ENCODE measurements at regions not wholly inside any gene's neighbourhood (a gene's known extent, or its start where the extent isn't known, plus 50 kb on each side); places are given as distances from the start of the nearest gene placed in this dataset.
"Not testable (repeated sequence)": the region's sequence is repeated elsewhere in the genome, so short reads cannot be mapped to it uniquely, and the experiment has no call there.

DNA sequence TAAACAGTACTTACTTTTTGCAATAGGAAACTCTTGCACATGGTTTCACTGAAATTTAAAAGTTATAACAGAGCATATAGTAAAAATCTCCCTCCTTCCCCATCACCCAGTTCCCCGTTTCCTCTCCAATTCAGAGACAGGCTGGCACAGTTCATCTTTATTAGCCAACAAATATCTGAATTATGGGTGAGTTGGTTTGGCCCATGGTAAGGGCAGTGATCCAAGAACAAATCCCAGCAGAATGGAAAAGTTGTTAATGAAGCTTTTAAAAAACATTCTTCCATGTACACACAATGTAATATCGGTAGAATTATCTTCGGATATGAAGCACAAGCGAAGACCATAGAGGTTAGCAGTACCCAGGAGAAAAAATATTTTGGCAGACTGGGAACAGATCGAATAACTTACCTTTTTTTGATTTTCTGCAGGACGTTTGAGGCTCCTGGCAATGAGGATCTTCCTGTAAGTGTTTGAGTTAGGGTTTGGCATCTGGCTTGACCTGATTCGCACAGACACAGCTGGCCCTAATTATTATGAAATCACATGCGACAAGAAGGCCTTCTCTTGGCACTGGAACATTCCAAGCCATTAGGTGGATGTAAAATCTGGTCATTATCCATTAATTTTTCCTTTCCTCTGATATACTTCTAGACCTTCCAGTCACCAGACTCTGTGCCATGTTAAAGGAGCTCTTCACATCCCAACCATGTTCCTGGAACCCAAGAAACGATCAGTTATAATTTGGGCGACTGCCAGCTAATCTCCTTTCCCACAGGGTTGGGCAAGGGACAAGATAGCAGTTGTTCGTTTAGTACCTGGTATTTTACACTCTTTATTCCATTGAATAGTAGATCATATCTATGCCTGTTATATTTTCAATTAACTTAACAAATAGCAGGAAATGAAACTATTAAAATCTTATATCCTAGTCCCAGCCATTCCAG, 139.4 kb upstream of the TSC22D1 start:
- Mint-ChIP-seq H3K27ac (no peak overlapping the region), H3K36me3 (no peaks in the 10 kb centered on the region), H3K4me3 (no peak overlapping the region), H3K27me3 (no peaks in the 10 kb centered on the region), H3K4me1 (ENCODE audit: low read depth) (peaks cover 8% of the 10 kb centered on the region), H3K9me3 (ENCODE audit: low read depth) (no peaks in the 10 kb centered on the region)

DNA sequence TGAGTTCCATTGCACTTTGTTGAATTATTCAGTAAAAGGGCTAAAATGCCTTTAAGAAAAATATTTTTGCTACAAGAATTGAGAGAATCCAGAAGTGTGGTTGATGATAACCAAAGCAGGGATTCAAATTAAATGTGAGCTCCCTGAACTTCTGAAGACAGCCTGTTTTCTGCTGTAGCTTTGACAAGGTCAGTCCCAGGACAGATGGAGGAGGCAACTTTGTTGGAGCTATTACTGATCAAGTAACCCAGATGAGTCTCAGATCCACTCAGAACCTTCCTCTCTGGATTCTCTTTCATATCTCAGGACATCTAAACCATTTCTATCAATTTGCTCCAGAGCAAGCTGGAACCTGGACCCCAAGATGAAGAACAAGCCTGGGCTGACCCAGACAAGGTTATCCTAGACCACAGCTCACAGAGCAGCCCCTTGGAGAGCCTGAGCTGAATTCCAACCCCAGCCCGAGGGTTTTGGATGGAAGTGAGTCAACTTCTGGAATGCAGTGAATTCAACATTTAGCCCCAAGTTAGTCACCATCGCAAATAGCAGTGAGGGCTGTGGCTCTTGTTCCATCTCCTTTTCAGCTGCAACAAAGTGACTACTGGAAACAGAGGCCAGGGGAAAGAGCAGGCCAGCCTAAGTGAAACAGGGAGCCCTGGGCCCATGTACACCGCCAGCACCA, 137.8 kb upstream of the TSC22D1 start:
- peaks cover 11% of the 10 kb centered on the region for H3K4me1 Mint-ChIP-seq (ENCODE audit: low read depth)
- no peaks in the 10 kb centered on the region for H3K27me3 Mint-ChIP-seq
- H3K4me3 Mint-ChIP-seq = no peak overlapping the region
- no peaks in the 10 kb centered on the region for H3K9me3 Mint-ChIP-seq (ENCODE audit: low read depth)
- no peak overlapping the region for H3K27ac Mint-ChIP-seq
- H3K36me3 Mint-ChIP-seq = no peaks in the 10 kb centered on the region

GRCh38 chr13:44711706-44712105, 135.6 kb upstream of the TSC22D1 start:
- no peak overlapping the region for H3K4me3 Mint-ChIP-seq
- peaks cover 4% of the 10 kb centered on the region for H3K9me3 Mint-ChIP-seq (ENCODE audit: low read depth)
- no peaks in the 10 kb centered on the region for H3K36me3 Mint-ChIP-seq
- H3K27me3 Mint-ChIP-seq = peaks cover 2% of the 10 kb centered on the region
- H3K4me1 Mint-ChIP-seq (ENCODE audit: low read depth) = peaks cover 13% of the 10 kb centered on the region
- no peak overlapping the region for H3K27ac Mint-ChIP-seq

DNA sequence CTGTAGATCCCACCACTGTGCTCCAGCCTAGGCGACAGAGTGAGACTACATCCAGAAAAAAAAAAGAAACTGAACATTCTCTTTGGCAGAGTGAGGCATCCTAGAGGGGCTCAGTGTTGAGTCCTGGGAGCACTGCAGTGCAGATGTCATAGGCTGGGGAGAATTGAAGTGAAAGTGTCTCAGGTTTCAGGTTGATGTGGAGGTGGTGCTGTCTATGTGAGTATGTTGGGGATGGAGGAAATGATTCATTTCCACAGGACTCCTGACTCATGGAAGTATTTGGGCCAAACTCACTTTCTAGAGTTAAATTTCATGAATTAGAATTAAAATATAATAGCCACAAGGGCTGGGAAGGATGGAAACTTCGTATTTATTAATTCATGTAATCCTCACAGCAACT, 134.4 kb upstream of the TSC22D1 start:
- peaks cover 13% of the 10 kb centered on the region for H3K4me1 Mint-ChIP-seq (ENCODE audit: low read depth)
- H3K27ac Mint-ChIP-seq = peak overlapping the region; percentile 73
- no peaks in the 10 kb centered on the region for H3K36me3 Mint-ChIP-seq
- peak overlapping the region; percentile 48 for H3K4me3 Mint-ChIP-seq
- peaks cover 4% of the 10 kb centered on the region for H3K9me3 Mint-ChIP-seq (ENCODE audit: low read depth)
- peaks cover 2% of the 10 kb centered on the region for H3K27me3 Mint-ChIP-seq

DNA sequence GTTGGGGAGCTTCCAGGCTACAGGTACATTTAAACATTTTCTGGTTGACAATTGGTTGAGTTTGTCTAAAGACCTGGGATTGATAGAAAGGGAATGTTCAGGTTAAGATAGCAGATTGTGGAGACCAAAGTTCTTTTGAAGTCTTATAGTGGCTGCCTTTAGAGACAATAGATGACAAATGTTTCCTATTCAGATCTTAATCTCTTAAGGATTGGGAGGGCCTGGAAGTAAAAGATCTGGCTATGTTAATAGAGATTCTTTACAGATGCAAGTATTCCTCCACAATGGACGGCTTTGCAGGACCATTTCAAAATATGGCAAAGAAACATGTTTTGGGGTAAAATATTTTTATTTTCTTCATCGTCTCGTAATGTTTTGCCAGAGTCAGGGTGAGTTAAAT, 128.7 kb upstream of the TSC22D1 start:
- not testable (repeated sequence) for H3K9me3 Mint-ChIP-seq (ENCODE audit: low read depth); H3K27me3 Mint-ChIP-seq; H3K4me3 Mint-ChIP-seq; H3K36me3 Mint-ChIP-seq; H3K27ac Mint-ChIP-seq; H3K4me1 Mint-ChIP-seq (ENCODE audit: low read depth)

GRCh38 chr13:44703371-44703770, 127.2 kb upstream of the TSC22D1 start:
- H3K27me3 Mint-ChIP-seq = peaks cover 4% of the 10 kb centered on the region
- no peaks in the 10 kb centered on the region for H3K36me3 Mint-ChIP-seq
- H3K9me3 Mint-ChIP-seq (ENCODE audit: low read depth) = peaks cover 4% of the 10 kb centered on the region
- H3K4me3 Mint-ChIP-seq = no peak overlapping the region
- H3K4me1 Mint-ChIP-seq (ENCODE audit: low read depth) = peaks cover 1% of the 10 kb centered on the region
- H3K27ac Mint-ChIP-seq = no peak overlapping the region

DNA sequence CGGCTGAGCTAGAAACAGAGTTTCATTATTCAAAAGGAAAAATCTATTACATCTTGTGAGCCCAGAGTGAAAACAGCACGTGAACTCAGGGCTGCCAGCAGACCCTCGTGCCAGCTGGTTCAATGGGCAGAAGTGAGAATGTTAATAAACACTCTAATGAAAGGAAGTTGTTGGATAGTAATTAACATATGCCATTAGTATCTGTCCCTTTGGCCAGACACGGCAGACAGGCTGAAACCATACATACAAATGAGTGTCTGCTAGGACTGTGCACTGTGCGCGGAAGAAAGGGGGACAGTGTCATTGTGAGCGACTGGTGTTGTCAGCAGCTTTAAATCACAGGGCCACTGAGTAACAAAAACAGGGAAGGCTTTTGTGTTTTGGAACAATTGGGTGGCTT, 121.9 kb upstream of the TSC22D1 start:
- Mint-ChIP-seq H3K4me1 (ENCODE audit: low read depth) (no peaks in the 10 kb centered on the region), H3K27me3 (peaks cover 5% of the 10 kb centered on the region), H3K9me3 (ENCODE audit: low read depth) (no peaks in the 10 kb centered on the region), H3K4me3 (no peak overlapping the region), H3K27ac (no peak overlapping the region), H3K36me3 (no peaks in the 10 kb centered on the region)

DNA sequence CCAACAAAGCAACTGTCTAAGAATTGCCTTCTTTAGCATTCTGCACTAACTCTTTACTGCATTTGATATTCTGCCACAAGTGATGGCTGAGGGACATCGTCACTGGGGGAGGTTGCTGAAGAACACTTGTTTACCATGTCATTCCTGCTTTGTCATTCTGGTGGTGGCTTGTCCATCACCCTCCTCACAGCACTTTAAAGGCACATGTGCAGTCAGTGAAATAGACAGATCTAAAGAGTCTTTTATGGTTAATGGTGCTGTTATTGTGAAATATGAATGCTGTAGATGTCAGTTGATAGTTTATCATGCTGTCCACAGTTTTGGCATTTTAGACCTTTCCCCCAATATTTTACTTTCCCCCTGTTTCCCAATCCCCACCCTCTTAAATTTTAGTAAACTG, 120.9 kb upstream of the TSC22D1 start:
- peaks cover 3% of the 10 kb centered on the region for H3K27me3 Mint-ChIP-seq
- H3K36me3 Mint-ChIP-seq = no peaks in the 10 kb centered on the region
- H3K4me3 Mint-ChIP-seq = no peak overlapping the region
- no peak overlapping the region for H3K27ac Mint-ChIP-seq
- H3K4me1 Mint-ChIP-seq (ENCODE audit: low read depth) = no peaks in the 10 kb centered on the region
- no peaks in the 10 kb centered on the region for H3K9me3 Mint-ChIP-seq (ENCODE audit: low read depth)

GRCh38 chr13:44695520-44695919, 119.4 kb upstream of the TSC22D1 start:
- Mint-ChIP-seq H3K4me3 (no peak overlapping the region), H3K9me3 (ENCODE audit: low read depth) (no peaks in the 10 kb centered on the region), H3K27me3 (peaks cover 3% of the 10 kb centered on the region), H3K27ac (no peak overlapping the region), H3K4me1 (ENCODE audit: low read depth) (no peaks in the 10 kb centered on the region), H3K36me3 (no peaks in the 10 kb centered on the region)

DNA sequence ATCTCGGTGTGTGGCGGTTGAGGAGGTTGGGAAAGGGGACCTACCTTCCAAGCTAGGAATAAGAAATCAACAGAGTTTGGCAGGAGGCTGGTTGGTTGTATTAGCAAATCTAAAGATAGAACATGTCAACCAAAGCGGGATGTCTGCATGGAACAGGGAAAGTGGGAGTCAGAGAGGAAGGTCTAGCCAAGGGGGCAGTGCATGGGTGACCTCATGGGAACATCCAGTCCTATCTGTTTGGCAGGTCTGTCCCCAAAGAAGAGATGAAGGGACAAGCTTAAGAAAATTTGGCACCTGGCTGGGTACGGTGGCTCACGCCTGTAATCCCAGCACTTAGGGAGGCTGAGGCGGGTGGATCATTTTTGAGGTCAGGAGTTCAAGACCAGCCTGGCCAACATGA, 118.7 kb upstream of the TSC22D1 start:
- Mint-ChIP-seq H3K36me3 (no peaks in the 10 kb centered on the region), H3K4me1 (ENCODE audit: low read depth) (no peaks in the 10 kb centered on the region), H3K27me3 (peaks cover 5% of the 10 kb centered on the region), H3K27ac (no peak overlapping the region), H3K9me3 (ENCODE audit: low read depth) (no peaks in the 10 kb centered on the region), H3K4me3 (no peak overlapping the region)

GRCh38 chr13:44694291-44694690, 118.2 kb upstream of the TSC22D1 start:
- Mint-ChIP-seq H3K9me3 (ENCODE audit: low read depth) (no peaks in the 10 kb centered on the region), H3K4me3 (no peak overlapping the region), H3K36me3 (no peaks in the 10 kb centered on the region), H3K4me1 (ENCODE audit: low read depth) (no peaks in the 10 kb centered on the region), H3K27me3 (peaks cover 6% of the 10 kb centered on the region), H3K27ac (no peak overlapping the region)

GRCh38 chr13:44693156-44693764, 117.1 kb upstream of the TSC22D1 start:
- no peaks in the 10 kb centered on the region for H3K36me3 Mint-ChIP-seq

DNA sequence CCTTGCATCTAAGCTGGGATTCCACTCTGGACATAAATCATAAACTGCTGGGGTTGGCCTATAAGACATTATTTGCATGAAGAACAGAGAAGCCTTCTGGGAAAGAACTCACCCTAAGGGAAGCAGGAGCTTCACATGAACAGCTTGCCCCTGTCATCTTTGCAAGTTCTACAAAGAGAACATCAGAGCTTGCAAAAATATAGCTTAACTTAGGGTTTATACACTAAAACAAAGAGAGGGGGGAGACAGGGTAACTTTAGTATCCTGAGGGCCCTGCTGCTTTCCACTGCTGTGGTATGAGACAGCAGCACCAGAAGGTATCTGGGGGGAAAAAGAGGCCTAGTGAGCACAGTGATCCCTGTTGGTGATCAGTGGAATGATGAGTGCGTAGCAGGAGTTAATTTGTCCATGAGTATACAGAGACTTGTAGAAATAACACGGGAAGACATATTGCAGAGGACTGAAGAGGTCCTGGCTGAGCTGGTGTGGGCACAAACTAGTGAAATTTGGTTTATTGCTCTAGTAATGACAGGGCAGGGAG, 116.1 kb upstream of the TSC22D1 start:
- Mint-ChIP-seq H3K4me3 (no peak overlapping the region), H3K36me3 (no peaks in the 10 kb centered on the region), H3K4me1 (ENCODE audit: low read depth) (no peaks in the 10 kb centered on the region), H3K9me3 (ENCODE audit: low read depth) (no peaks in the 10 kb centered on the region), H3K27ac (no peak overlapping the region), H3K27me3 (peaks cover 7% of the 10 kb centered on the region)

More at GRCh38 chr13:44693156-44693764, 117.1 kb upstream of the TSC22D1 start:
- Mint-ChIP-seq H3K9me3 (ENCODE audit: low read depth) (no peaks in the 10 kb centered on the region), H3K27ac (no peak overlapping the region), H3K27me3 (peaks cover 7% of the 10 kb centered on the region), H3K4me1 (ENCODE audit: low read depth) (no peaks in the 10 kb centered on the region), H3K4me3 (no peak overlapping the region)

GRCh38 chr13:44690376-44690775, 114.2 kb upstream of the TSC22D1 start:
- no peak overlapping the region for H3K4me3 Mint-ChIP-seq
- peaks cover 3% of the 10 kb centered on the region for H3K36me3 Mint-ChIP-seq
- no peaks in the 10 kb centered on the region for H3K9me3 Mint-ChIP-seq (ENCODE audit: low read depth)
- H3K4me1 Mint-ChIP-seq (ENCODE audit: low read depth) = peaks cover 8% of the 10 kb centered on the region
- no peak overlapping the region for H3K27ac Mint-ChIP-seq
- peaks cover 7% of the 10 kb centered on the region for H3K27me3 Mint-ChIP-seq

DNA sequence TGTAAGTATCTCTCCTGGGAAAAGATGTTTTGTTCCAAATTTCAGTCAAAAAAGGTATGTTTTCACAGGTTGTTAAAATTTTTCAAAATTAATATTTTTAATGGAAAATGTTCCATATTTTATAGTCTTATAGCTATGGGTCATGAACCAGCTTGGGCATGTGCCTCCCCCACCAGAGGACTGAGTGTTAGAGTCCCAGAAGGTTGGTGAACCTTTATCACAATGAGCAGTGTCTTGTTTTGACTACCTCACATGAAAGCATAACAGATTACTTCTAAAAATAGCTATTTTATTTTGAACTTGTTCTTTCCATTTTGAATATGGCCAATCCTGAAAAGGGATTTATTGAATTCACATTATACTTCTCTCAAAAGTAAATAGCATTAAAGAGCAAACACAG, 112.5 kb upstream of the TSC22D1 start:
- no peak overlapping the region for H3K27ac Mint-ChIP-seq
- H3K4me3 Mint-ChIP-seq = no peak overlapping the region
- H3K36me3 Mint-ChIP-seq = peaks cover 3% of the 10 kb centered on the region
- no peaks in the 10 kb centered on the region for H3K9me3 Mint-ChIP-seq (ENCODE audit: low read depth)
- H3K27me3 Mint-ChIP-seq = peaks cover 4% of the 10 kb centered on the region
- H3K4me1 Mint-ChIP-seq (ENCODE audit: low read depth) = peaks cover 8% of the 10 kb centered on the region
